H7 (cell line): ENCODE measurements at regions not wholly inside any gene's neighbourhood (a gene's known extent, or its start where the extent isn't known, plus 50 kb on each side); places are given as distances from the start of the nearest gene placed in this dataset.

Experiments used
- DNase-seq: peaks from one replicate; pipeline ENCODE4 v3.0.0; 2012
- H3K27me3 ChIP-seq: 2 replicates; pipeline ENCODE4 v1.6.0; 2011; ENCODE audit warnings: mild to moderate bottlenecking, low read length; ENCODE audit not compliant: control insufficient read depth, insufficient read depth
- H3K36me3 ChIP-seq: replicated peaks from 2 replicates; pipeline ENCODE4 v1.5.1; 2011; ENCODE audit warnings: low read length; ENCODE audit not compliant: control insufficient read depth, insufficient read depth
- H3K4me3 ChIP-seq: 2 replicates; pipeline ENCODE4 v1.5.1; 2011; ENCODE audit warnings: low read depth, mild to moderate bottlenecking, control low read depth, low read length, moderate library complexity; ENCODE audit not compliant: insufficient read depth

GRCh38 chr1:36628804-36629203, 146.1 kb upstream of the CSF3R start:
- H3K4me3 ChIP-seq = no peak overlapping the region
- H3K27me3 ChIP-seq = no peaks in the 10 kb centered on the region
- no peak for DNase-seq
- H3K36me3 ChIP-seq = no peaks in the 10 kb centered on the region

GRCh38 chr1:36626435-36626834, 143.7 kb upstream of the CSF3R start:
- DNase-seq = no peak
- Histone ChIP-seq H3K4me3 (no peak overlapping the region), H3K36me3 (no peaks in the 10 kb centered on the region), H3K27me3 (no peaks in the 10 kb centered on the region)

DNA sequence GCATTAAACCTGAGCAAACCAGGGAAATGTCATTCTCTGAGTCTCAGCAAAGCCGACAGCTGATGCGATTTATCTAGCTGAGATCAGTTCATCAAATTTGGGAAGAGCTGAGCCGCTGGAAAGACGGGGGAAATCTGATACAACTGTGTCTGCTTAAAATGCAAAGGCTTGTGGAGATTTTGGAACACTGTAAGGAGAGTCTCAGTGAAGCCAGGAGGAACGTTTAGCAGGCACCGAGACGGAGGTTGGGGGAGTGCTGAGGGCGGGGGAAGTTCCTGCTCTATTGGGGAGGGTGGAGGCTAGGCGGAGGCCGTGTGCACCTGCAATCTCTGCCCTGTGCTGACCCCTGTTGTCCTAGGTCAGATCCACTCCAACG, 143.2 kb upstream of the CSF3R start:
- peak; percentile 62 for DNase-seq
- Histone ChIP-seq H3K27me3 (no peaks in the 10 kb centered on the region), H3K4me3 (no peak overlapping the region), H3K36me3 (no peaks in the 10 kb centered on the region)

DNA sequence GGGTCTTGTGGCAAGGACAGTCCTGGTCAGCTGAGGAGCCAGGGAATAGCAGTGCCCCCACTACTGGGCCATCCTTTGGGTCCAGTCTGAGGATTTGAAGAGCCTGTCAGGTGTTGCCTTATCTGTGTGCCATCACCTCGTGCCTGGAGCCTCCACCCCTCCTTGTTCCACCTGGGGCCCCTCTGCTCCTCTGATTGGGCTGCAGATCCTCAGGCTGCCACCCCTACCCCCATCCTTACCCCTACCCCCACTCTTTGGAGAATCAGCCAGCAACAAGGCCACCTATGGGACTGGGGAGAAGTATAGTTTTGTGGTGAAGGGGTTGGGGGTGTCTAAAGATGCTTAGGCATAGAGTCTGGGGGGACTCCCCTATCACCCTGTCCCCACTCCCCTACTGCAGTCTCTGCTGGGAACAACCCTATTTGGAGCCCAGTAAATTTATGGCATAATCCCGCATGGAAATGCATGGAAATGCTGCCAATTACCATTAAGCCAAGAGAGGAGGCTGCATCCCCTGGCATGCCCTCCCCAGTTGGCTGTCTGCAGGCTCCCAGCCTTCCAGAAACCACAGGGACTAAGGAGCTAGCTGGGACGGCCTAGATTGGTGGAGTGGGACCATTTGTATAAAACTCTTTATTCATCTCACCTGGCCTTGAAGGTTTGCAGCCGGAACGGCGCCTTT, 142.7 kb upstream of the CSF3R start:
- peak; percentile 63 for DNase-seq
- H3K27me3 ChIP-seq = no peaks in the 10 kb centered on the region
- no peaks in the 10 kb centered on the region for H3K36me3 ChIP-seq
- H3K4me3 ChIP-seq = no peak overlapping the region

GRCh38 chr1:36624466-36624865, 141.8 kb upstream of the CSF3R start:
- Histone ChIP-seq H3K36me3 (no peaks in the 10 kb centered on the region), H3K27me3 (no peaks in the 10 kb centered on the region), H3K4me3 (no peak overlapping the region)
- DNase-seq = peak; percentile 71

DNA sequence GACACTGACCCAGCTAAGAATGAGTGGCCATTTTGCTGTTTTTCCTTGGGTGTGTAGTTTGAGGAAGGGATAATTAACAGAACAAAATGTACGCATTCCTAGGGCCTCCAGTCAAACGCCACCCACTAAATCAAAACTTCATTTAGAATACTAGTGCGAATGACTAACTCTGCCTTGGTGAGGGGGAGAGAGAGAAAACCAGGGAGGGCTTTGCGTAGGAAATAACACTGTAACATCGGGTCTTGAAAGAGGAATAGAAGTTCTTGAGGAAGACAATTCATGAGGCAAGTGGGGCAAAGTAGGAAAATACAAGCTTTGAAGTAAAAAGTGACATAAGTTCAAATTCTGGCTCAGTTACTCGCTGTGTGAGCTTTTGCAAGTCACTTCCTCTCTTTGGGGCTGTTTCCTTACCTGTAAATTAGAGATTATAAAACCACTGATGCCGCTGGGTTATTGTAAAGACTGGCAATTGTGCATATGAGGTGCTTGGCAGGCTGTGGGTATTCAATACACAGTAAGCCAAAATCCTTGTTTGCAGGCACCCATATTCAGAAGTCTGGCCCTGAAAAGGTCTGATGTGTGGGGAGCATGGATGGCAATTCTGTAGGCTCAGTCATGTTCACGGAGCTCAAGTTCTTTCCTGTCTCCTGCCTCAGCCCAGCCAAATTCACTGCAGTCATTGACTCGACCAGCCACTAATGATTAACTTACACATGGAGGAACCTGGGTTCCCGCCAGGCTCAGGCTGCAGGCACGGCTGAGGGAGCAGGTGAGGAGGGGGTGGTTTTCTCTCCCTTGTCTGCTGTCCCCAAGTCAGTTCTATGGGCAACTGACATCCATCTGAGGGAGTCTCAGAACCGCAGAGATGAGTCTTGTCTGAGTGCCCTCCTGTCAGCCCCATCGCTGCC, 140.3 kb upstream of the CSF3R start:
- H3K27me3 ChIP-seq = no peaks in the 10 kb centered on the region
- no peaks in the 10 kb centered on the region for H3K36me3 ChIP-seq
- H3K4me3 ChIP-seq = no peak overlapping the region
- no peak for DNase-seq

GRCh38 chr1:36621531-36621930, 138.8 kb upstream of the CSF3R start:
- no peak for DNase-seq
- H3K27me3 ChIP-seq = no peaks in the 10 kb centered on the region
- no peak overlapping the region for H3K4me3 ChIP-seq

DNA sequence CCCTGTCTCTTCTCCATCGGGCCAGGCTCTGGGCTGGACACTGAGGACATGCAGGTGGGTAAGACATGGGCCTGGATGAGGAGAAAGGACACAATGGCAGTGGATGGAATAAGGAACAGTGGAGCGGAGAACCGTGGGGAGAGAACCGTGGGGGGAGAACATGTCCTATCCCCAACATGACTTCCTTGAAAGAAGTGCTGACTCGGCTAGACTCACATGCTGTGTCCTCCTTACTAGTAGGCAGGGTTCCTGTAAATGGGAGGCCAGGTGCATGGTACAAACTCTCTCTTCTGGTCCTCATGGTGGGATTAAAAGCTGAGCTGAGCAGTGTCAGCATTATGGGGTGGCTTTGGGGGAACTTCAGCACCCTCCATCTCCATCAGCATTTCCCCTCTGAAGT, 137.4 kb upstream of the CSF3R start:
- Histone ChIP-seq H3K27me3 (no peaks in the 10 kb centered on the region), H3K4me3 (no peak overlapping the region)

More at GRCh38 chr1:36621531-36621930, 138.8 kb upstream of the CSF3R start:
- no peaks in the 10 kb centered on the region for H3K36me3 ChIP-seq

GRCh38 chr1:36614991-36615390, 132.3 kb upstream of the CSF3R start:
- Histone ChIP-seq H3K36me3 (no peaks in the 10 kb centered on the region), H3K4me3 (no peak overlapping the region), H3K27me3 (no peaks in the 10 kb centered on the region)
- DNase-seq = no peak

More for the DNA sequence above, 137.4 kb upstream of the CSF3R start:
- no peaks in the 10 kb centered on the region for H3K36me3 ChIP-seq
- no peak for DNase-seq

DNA sequence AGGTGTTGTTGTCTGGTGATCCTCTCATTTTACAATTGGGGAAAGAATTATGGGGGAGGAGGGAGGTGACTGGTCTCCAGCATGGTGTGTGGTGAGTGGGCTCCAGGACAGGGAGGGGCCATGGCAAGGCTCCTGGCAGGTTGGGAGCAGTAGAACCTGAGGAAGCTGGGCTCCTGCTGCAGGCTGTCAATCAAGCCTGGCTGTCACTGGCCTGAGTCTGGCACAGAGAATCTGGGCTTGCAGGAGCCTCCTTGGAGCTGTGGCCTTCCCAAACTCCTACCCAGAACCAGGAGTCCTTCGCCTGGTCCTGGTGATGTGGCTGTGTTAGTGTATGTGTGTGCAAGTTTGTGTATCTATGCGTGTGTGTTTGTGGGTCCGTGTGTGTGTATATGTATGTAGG, 131.9 kb upstream of the CSF3R start:
- no peaks in the 10 kb centered on the region for H3K36me3 ChIP-seq
- DNase-seq = no peak
- no peak overlapping the region for H3K4me3 ChIP-seq
- H3K27me3 ChIP-seq = no peaks in the 10 kb centered on the region

GRCh38 chr1:36613721-36614120, 131.0 kb upstream of the CSF3R start:
- Histone ChIP-seq H3K27me3 (no peaks in the 10 kb centered on the region), H3K36me3 (no peaks in the 10 kb centered on the region), H3K4me3 (no peak overlapping the region)
- DNase-seq = no peak

DNA sequence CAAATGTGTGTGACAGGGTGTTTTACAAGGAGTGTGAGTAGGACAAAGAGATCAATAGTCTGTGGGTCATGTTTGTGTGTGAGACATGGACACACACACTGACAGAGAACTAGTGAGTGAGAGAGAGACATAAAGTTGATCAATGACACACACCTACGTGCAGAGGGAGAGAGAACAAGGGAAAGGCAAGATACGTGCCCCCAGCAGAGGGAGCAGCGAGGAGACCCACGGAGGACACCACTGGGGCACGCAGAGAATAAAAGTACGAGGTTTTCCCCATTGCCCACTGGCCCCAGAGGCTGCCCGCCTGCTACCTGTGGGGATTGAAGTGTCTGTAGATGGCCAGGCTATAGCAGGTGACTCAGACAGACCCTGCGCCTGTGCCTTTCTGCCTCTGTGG, 130.2 kb upstream of the CSF3R start:
- Histone ChIP-seq H3K36me3 (no peaks in the 10 kb centered on the region), H3K27me3 (no peaks in the 10 kb centered on the region), H3K4me3 (no peak overlapping the region)
- DNase-seq = peak; percentile 59

- Histone ChIP-seq H3K36me3 (no peaks in the 10 kb centered on the region), H3K4me3 (no peak overlapping the region), H3K27me3 (no peaks in the 10 kb centered on the region)
- DNase-seq = no peak
Measured at GRCh38 chr1:36612121-36612520, 129.4 kb upstream of the CSF3R start.

- Histone ChIP-seq H3K27me3 (no peaks in the 10 kb centered on the region), H3K4me3 (no peak overlapping the region), H3K36me3 (no peaks in the 10 kb centered on the region)
- DNase-seq = peak; percentile 91
Measured at GRCh38 chr1:36609241-36610027, 126.7 kb upstream of the CSF3R start.
